RWPE1 (cell line): ENCODE measurements at regions not wholly inside any gene's neighbourhood (a gene's known extent, or its start where the extent isn't known, plus 50 kb on each side); places are given as distances from the start of the nearest gene placed in this dataset.
A peak's percentile ranks its signal among the peaks of the same experiment; 100 is the strongest.

ENCODE experiments used
- CTCF ChIA-PET: fragments of 350-600 bp; sonication (Branson Sonifier 250); formaldehyde crosslinking; extraction: SDS; loops from one replicate; lab custom pipeline; 2021; lab: Yijun Ruan, JAX
- POLR2A ChIA-PET: fragments of 400-600 bp; formaldehyde crosslinking; extraction: SDS; loops from one replicate; lab custom pipeline; 2020; ENCODE audit warnings: antibody characterized with exemption; ENCODE audit not compliant: low non-redundant PET; lab: Yijun Ruan, JAX
- DNase-seq: peaks from one replicate; pipeline ENCODE4 v3.0.0; 2012; ENCODE audit warnings: low spot score
- H3K27ac ChIP-seq: fragments of 450-650 bp; 2 replicates; pipeline ENCODE4 v1.5.1; 2017
- TF ChIP-seq, protein P1 (sequence below): fragments of 450-650 bp; conservative IDR thresholded peaks from 2 replicates; pipeline ENCODE4 v1.5.1; 2017; ENCODE audit warnings: low read depth, mild to moderate bottlenecking

DNA sequence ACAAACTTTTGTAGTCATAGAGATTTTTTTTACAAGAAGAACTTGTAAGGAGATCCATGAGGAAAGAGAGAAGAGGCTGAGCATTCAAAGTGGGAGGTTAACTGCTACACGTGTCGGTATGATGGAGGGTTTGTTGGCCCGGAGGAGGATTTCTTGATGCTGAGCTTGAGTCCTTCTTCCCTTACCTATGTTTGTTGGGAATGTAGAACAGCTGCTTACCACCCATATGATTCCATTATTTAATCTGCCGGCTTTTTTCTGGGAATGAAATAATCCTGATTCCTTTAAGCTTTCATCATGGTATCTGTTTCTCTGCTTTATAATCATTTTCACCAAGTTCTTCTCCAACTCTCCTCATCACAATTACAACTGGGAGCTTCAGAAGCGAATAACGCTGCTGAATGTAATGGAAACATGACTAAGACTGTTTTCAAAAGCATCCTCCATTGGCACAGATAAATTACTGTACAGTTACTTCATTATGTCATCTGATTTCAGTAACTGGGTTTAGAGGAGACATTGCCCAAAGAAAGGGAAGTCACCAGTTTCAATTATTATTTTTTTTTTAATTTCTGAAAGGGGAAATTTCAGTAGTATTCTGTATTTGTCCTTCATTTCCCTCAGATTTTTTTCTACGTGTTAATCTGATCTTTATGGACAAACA, 420.6 kb downstream of the SPRY1 start:
- POLR2A ChIA-PET: no interaction called here
- no peak overlapping the region for H3K27ac ChIP-seq
- CTCF ChIA-PET: interaction anchor here (0.7 kb wide), 1 partner anchor 342 kb away, joined by 6 read pairs; no protein-coding TSS in a partner anchor
- DNase-seq: no peak
- TF ChIP-seq, protein P1, sequence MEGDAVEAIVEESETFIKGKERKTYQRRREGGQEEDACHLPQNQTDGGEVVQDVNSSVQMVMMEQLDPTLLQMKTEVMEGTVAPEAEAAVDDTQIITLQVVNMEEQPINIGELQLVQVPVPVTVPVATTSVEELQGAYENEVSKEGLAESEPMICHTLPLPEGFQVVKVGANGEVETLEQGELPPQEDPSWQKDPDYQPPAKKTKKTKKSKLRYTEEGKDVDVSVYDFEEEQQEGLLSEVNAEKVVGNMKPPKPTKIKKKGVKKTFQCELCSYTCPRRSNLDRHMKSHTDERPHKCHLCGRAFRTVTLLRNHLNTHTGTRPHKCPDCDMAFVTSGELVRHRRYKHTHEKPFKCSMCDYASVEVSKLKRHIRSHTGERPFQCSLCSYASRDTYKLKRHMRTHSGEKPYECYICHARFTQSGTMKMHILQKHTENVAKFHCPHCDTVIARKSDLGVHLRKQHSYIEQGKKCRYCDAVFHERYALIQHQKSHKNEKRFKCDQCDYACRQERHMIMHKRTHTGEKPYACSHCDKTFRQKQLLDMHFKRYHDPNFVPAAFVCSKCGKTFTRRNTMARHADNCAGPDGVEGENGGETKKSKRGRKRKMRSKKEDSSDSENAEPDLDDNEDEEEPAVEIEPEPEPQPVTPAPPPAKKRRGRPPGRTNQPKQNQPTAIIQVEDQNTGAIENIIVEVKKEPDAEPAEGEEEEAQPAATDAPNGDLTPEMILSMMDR: no peak

DNA sequence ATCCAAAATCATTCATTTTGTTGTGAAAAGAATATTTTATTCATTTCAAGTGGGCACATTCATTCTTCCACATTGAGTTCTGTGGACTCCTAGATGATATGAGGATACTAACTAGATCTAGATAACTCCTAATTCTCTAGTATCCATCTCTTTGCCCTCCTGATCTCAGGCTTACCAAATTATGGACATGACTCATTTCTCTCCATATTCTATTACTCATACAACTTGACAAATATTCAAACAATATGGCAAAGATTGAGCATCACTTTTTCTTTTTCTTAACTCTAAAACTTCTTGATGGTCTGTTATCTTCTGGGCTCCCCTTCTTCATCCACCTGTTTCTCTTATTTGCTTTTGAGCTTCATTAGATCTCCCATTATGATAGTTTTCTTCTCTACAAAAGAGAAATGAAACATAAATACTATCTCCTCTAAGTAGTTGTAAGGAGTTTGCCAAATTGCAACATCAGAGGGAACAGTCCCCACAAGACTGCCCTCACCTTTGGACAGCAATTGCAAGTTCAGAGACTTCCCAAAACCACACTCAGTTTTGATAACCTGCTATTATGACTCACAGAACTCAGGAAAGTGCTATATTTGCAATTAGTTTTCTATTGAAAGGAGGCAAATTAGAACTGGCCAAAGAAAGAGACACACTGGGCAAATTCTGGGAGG, 422.9 kb downstream of the SPRY1 start:
- POLR2A ChIA-PET: no interaction called here
- TF ChIP-seq, protein P1: no peak
- DNase-seq: peak; percentile 5
- no peak overlapping the region for H3K27ac ChIP-seq
- CTCF ChIA-PET: interaction anchor here (0.6 kb wide), 1 partner anchor 337 kb away, joined by 3 read pairs; no protein-coding TSS in a partner anchor

DNA sequence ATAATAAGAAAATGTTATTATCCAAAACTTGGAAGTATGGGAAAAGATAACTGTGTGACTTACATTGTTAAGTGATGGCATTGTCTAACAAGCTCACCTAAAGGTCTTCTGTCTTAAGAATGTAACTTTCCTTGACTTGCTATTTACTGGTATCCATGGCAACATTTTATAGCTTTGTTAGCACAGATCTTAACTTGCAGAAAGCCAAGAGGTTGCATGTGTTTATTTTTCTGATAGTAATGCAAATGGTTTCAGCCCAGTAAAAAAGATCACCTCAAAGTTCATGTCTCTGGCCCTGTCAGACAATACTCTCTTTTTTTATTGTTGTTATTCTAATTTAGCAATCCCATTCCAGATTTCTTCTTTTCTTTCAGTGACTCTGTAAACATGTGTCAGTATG, 425.3 kb downstream of the SPRY1 start:
- TF ChIP-seq, protein P1: no peak
- DNase-seq: peak; percentile 0
- ChIA-PET CTCF (no interaction called here), POLR2A (no interaction called here)
- no peak overlapping the region for H3K27ac ChIP-seq

DNA sequence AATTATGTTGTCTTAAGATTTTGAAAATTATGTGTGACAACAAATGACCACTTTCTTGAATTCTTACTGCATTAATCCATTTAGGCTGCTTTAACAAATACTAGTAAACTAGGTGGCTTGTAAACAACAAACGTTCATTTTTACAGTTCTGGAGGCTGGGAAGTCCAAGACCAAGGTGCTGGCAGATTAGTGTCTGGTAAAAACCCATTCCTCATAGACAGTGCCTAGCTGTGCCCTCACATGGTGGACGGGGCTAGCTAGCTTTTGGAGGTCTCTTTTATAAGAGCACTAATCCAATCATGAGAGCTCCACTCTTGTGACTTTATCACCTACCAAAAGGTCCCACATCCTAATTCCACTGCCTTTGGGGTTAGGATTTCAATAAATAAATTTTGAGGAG, 425.8 kb downstream of the SPRY1 start:
- no peak for DNase-seq
- TF ChIP-seq, protein P1: no peak
- ChIA-PET CTCF (no interaction called here), POLR2A (no interaction called here)
- no peak overlapping the region for H3K27ac ChIP-seq

DNA sequence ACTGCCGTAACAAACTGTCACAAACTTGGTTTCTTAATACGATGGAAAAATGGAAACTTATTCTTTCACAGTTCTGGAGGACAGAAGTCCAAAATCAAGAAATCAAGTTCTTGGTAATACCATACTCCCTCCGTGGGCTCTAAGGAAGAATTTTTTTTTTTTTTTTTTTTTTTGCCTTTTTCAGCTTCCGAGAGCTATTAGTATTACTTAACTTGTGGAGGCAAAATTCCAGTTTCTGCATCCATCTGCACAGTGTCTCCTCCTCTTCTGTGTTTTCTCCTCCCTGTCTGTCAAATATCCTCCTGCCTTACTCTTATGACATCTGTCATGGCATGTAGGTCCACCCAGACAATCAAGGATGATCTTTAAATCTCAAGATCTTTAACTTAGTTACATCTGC, 426.6 kb downstream of the SPRY1 start:
- DNase-seq: no peak
- TF ChIP-seq, protein P1: no peak
- no peak overlapping the region for H3K27ac ChIP-seq
- CTCF ChIA-PET: interaction anchor here (0.6 kb wide), 1 partner anchor 17 kb away, joined by 4 read pairs; no protein-coding TSS in a partner anchor
- POLR2A ChIA-PET: no interaction called here

DNA sequence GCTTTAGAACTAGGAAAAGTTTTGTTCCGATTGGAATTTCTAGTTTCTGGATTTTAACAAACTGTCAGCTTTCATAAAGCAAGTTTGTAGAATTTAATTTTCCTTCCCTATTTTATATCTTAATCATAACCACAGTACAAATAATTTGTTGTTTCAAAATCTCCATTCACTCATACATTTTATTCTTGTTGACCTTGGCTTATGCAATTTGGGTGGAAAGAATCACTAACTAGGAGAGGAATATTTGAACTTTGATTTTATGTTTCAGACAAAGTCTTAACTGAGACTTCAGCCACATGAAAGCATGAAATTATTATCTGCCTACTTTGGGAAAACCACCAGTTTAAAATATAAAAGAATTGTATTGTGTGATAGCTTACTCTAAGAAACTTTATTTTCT, 427.9 kb downstream of the SPRY1 start:
- ChIA-PET CTCF (interaction anchor here (0.6 kb wide), 1 partner anchor 256 kb away, joined by 3 read pairs; no protein-coding TSS in a partner anchor), POLR2A (no interaction called here)
- TF ChIP-seq, protein P1: no peak
- no peak for DNase-seq
- no peak overlapping the region for H3K27ac ChIP-seq
